ENCODE measurements at regions not wholly inside any gene's neighbourhood (a gene's known extent, or its start where the extent isn't known, plus 50 kb on each side); places are given as distances from the start of the nearest gene placed in this dataset.

DNA sequence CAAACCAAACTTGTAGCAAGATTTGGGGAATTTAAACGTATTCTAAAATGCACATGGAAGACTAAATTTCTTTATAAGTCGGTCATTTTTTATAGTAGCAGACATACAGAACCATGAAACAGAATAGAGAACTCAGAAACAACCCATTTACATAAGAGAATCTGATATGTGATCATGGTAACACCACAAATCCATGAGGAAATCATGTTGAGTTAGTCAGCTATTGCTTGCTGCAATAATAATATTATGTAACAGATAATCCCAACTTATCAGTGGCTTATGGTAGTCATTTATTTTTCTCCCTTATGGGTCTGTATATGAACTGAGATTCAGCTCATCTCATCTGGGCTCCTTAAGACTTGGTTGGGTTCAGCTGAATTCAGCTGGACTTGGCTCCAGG lies 103.4 kb upstream of the SERTAD2 start:
- ATAC-seq: no peak
- Histone ChIP-seq H3K27ac (ENCODE audit: low read length) (no peak overlapping the region), H3K4me3 (ENCODE audit: low read depth in 2 of 2, low read length in 2 of 2) (no peak overlapping the region), H3K9me3 (ENCODE audit: control insufficient read depth, insufficient read depth, low read depth, low read length) (peaks cover 7% of the 10 kb centered on the region; the same call in 1 of the 2 replicates), H3K36me3 (ENCODE audit: control insufficient read depth, insufficient read depth, low read length) (no peaks in the 10 kb centered on the region), H3K4me1 (ENCODE audit: control insufficient read depth, insufficient read depth, low read length) (peaks cover 10% of the 10 kb centered on the region), H3K27me3 (ENCODE audit: control insufficient read depth, insufficient read depth, low read length) (no peaks in the 10 kb centered on the region)
- ChIA-PET CTCF (no interaction called here), POLR2A (no interaction called here)
- in situ Hi-C loops (cut with HindIII; ENCODE audit: low pct_unique_long_range_greater_than_20kb, low sequenced_read_pairs) (no loop called here), intact Hi-C loops (cut with micrococcal nuclease; ENCODE audit: unreplicated experiment) (no loop called here)
- TF ChIP-seq, protein P1, sequence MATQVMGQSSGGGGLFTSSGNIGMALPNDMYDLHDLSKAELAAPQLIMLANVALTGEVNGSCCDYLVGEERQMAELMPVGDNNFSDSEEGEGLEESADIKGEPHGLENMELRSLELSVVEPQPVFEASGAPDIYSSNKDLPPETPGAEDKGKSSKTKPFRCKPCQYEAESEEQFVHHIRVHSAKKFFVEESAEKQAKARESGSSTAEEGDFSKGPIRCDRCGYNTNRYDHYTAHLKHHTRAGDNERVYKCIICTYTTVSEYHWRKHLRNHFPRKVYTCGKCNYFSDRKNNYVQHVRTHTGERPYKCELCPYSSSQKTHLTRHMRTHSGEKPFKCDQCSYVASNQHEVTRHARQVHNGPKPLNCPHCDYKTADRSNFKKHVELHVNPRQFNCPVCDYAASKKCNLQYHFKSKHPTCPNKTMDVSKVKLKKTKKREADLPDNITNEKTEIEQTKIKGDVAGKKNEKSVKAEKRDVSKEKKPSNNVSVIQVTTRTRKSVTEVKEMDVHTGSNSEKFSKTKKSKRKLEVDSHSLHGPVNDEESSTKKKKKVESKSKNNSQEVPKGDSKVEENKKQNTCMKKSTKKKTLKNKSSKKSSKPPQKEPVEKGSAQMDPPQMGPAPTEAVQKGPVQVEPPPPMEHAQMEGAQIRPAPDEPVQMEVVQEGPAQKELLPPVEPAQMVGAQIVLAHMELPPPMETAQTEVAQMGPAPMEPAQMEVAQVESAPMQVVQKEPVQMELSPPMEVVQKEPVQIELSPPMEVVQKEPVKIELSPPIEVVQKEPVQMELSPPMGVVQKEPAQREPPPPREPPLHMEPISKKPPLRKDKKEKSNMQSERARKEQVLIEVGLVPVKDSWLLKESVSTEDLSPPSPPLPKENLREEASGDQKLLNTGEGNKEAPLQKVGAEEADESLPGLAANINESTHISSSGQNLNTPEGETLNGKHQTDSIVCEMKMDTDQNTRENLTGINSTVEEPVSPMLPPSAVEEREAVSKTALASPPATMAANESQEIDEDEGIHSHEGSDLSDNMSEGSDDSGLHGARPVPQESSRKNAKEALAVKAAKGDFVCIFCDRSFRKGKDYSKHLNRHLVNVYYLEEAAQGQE (IDR thresholded peaks at IDR 0.05; ENCODE audit: insufficient read depth in 1 of 2, low read depth in 2 of 2, low read length in 1 of 2): no peak
- TF ChIP-seq SIN3A (IDR thresholded peaks at IDR 0.05; ENCODE audit: borderline replicate concordance, insufficient read depth, low read depth, low read length): no peak
- TF ChIP-seq, protein P2, sequence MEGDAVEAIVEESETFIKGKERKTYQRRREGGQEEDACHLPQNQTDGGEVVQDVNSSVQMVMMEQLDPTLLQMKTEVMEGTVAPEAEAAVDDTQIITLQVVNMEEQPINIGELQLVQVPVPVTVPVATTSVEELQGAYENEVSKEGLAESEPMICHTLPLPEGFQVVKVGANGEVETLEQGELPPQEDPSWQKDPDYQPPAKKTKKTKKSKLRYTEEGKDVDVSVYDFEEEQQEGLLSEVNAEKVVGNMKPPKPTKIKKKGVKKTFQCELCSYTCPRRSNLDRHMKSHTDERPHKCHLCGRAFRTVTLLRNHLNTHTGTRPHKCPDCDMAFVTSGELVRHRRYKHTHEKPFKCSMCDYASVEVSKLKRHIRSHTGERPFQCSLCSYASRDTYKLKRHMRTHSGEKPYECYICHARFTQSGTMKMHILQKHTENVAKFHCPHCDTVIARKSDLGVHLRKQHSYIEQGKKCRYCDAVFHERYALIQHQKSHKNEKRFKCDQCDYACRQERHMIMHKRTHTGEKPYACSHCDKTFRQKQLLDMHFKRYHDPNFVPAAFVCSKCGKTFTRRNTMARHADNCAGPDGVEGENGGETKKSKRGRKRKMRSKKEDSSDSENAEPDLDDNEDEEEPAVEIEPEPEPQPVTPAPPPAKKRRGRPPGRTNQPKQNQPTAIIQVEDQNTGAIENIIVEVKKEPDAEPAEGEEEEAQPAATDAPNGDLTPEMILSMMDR (IDR thresholded peaks at IDR 0.05): no peak
- no peak for TF ChIP-seq TCF7L2 (IDR thresholded peaks at IDR 0.05; ENCODE audit: low read depth, low read length)
- no peak for TF ChIP-seq POLR2AphosphoS5 (IDR thresholded peaks at IDR 0.05; ENCODE audit: low read depth, low read length)
- DNase-seq (ENCODE audit: low read depth, low spot score): no peak
- BruUV-seq (replicated peaks): no TSS peak

DNA sequence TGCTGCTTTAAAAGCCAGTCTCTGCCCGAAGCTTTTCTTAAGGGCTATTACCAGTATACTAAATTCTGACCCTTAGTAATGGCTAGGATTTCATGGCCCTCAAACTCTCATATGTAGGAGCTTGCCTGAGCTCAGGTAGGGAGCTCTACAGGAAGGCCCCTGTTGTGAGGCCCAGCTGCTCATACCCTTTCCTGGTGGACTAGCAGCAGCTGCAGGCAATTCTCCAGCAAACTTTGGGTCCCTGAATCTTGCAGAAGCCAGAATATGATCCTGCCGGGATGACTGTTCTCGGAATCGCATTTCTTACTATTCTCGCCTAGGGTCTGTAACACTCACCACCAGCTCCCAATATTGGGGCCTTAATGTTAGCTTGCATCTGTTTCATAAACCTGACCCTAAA lies 106.4 kb upstream of the SERTAD2 start:
- intact Hi-C loops (cut with micrococcal nuclease; ENCODE audit: unreplicated experiment) (no loop called here), in situ Hi-C loops (cut with HindIII; ENCODE audit: low pct_unique_long_range_greater_than_20kb, low sequenced_read_pairs) (no loop called here)
- ChIA-PET CTCF (no interaction called here), POLR2A (no interaction called here)
- H3K4me1 ChIP-seq (ENCODE audit: control insufficient read depth, insufficient read depth, low read length): no peaks in the 10 kb centered on the region
- DNase-seq (ENCODE audit: low read depth, low spot score): no peak
- TF ChIP-seq POLR2AphosphoS5 (IDR thresholded peaks at IDR 0.05; ENCODE audit: low read depth, low read length): no peak
- TF ChIP-seq, protein P2 (IDR thresholded peaks at IDR 0.05): no peak
- TF ChIP-seq TCF7L2 (IDR thresholded peaks at IDR 0.05; ENCODE audit: low read depth, low read length): no peak
- TF ChIP-seq, protein P1 (IDR thresholded peaks at IDR 0.05; ENCODE audit: insufficient read depth in 1 of 2, low read depth in 2 of 2, low read length in 1 of 2): no peak
- TF ChIP-seq SIN3A (IDR thresholded peaks at IDR 0.05; ENCODE audit: borderline replicate concordance, insufficient read depth, low read depth, low read length): no peak
- H3K27me3 ChIP-seq (ENCODE audit: control insufficient read depth, insufficient read depth, low read length): no peaks in the 10 kb centered on the region
- no peaks in the 10 kb centered on the region for H3K36me3 ChIP-seq (ENCODE audit: control insufficient read depth, insufficient read depth, low read length)
- H3K9me3 ChIP-seq (ENCODE audit: control insufficient read depth, insufficient read depth, low read depth, low read length): peaks cover 7% of the 10 kb centered on the region; the same call in 1 of the 2 replicates
- ATAC-seq: no peak
- BruUV-seq (replicated peaks): no TSS peak
- H3K4me3 ChIP-seq (ENCODE audit: low read depth in 2 of 2, low read length in 2 of 2): no peak overlapping the region
- no peak overlapping the region for H3K27ac ChIP-seq (ENCODE audit: low read length)
